NCI-H2081 treated with DMSO at 0.1 percent for 48 hours (cell line): ENCODE measurements at regions not wholly inside any gene's neighbourhood (a gene's known extent, or its start where the extent isn't known, plus 50 kb on each side); places are given as distances from the start of the nearest gene placed in this dataset.

ENCODE experiments used
- DNase-seq: peaks from one replicate; lab custom pipeline; 2025; lab: John Stamatoyannopoulos, UW

DNA sequence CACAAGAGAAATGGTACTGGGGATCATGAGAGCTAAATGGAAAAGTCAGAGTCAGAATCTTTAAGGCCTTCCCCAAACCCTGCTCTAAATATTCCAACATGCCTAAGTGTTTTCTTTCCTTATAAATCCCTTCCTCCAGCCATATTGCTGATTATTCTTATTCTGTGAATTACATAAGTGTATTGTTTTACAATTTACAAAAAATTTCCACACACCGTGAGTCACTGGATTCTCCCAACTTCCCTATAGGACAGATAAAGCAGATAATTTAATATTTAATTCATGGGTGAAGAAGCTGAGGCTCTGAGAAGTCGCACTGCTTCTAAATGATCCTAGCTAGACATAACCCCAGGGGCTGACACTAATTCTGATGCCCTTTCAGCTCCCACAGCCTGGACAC lies 243.3 kb upstream of the JUN start:
- DNase-seq: no peak

DNA sequence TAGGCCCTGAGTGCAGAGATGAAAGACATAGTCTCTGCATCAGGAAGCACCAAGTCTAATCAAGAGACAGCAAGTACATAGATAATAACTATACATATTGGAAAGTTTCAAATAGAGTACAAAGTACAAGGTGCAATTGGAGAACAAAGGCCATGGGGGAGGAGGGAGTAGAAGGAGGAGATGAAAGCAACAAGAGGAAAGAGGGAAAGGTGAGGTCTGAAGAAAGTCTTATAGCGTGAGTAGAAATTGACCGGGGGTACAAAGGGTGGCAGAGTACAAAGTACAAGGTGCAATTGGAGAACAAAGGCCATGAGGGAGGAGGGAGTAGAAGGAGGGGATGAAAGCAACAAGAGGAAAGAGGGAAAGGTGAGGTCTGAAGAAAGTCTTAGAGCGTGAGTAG lies 244.2 kb upstream of the JUN start:
- no peak for DNase-seq

DNA sequence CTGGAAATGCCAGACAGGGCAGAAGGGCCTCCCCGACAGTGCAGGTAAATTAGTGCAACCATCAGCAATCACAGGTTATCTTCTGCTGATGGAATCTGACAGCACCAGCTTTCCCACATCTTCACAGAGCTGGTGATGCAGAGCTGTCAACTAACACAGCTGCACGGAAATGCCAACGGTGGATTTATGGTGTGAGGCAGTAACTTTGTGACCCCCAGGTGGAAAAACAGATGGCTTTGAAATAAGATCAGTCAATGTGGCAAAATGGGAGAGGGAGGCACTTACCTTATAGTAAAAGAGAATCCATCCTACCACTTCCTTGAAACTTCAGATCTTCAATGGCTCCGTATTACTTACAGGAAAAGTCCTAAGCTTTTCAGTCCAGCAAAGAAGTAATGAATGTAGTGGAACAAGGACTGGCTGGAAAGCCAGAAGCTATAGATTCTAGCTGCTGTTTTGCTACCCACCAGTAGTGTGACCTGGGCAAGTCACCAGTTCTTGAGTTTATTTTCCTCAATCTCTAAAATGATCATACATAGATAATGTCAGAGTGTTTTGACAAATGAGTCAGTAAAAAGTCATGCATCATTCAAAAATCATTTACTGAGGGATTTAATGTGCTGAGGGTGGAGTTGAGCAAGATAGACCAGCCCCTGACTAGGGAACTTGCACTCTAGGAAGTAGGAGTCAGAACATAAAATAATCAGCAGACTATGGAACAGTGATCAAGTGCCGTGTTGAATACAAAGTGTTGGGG lies 245.7 kb upstream of the JUN start:
- no peak for DNase-seq

DNA sequence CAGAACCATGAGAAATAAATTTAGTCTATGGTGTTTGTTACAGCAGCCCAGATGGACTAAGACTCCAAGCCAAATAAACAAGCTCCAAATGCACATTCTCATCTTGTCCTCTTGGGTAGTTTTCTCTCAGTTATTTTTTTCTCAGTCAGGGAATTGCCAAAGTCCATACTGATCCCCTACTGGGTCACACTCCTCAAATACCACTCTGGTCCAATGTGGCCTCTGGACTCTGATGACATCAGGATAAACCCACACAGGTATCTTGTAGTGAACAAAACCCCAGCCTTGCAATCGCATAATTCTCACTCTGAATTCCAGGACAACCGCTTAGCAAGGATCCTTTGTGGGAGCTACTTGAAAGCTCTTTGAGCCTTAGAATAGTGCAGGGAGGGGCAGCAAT lies 248.4 kb upstream of the JUN start:
- DNase-seq: no peak

DNA sequence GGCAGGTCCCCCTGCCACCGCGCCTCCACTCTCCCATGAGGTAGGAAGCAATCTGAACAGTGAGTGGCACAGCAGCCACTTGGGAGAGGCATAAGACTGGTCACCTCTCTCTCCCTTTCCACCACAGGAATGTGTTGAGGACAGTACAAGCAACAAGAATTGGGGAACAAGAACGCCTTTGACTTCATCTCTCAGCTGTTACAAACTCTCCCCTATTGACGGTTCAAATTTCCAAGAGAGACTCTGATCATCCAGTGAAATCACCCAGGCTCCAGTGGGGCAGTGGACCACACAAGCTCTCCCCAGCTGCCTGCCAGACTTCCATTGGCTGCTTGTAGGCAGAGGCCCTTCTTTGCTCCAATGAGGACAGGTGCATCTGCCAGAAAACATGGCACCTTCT lies 249.9 kb upstream of the JUN start:
- DNase-seq: no peak

DNA sequence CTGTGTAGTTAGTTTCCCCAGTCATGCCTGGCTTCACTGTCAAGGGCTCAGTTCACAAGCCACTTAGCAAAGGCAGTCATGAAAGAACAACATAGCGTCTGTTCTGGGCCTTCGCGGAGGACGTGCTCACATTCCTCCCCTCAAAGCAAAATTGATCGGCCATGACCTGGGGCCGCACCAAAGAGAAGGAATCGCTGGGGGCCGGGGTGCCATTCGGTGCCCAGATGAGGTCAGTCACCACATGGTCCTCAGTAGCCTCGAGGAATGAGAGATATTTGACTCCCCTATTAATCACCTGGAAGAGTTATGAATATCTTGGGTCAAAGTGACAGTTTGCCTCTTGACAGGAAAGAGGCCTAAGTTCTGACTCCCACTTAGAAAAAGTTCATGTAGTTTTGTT lies 251.1 kb upstream of the JUN start:
- DNase-seq: no peak

DNA sequence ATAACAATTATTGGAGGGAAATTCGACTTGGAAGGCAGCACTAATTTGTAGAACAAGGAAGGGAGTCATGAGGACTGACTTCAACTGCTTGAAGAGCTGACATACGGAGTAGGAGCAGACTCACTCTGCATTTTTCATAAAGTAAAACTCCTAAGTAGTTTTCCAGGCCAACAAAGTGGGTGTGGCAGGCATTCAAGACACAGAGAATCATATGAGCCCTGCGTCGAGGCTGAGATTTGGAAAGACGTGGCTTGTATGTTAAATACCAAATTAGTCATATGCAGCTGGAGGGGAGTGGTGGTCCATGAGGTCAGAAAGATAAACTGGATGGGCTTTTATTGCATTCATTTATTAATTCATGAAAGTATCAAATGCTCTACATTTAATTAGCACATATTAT lies 255.7 kb upstream of the JUN start:
- DNase-seq: no peak

DNA sequence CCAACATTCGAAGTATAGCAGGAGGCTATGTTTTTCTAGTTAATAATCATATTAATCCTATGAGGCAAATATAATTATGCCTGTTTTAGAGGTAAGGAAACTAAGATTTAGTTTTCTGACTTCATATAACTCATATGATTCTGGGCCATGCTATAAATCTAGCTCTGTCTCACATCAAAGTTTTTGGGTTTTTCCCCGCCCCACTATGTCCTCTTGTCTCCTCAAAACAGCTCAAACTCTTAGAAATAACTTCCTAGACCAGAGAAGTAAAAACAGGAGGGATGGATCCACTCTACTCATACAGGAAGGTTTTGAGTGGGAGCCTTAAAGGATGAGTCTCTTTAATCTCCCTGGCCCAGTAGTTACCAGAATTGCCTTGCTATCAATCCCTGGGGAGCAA lies 256.4 kb upstream of the FGGY start:
- DNase-seq: no peak

DNA sequence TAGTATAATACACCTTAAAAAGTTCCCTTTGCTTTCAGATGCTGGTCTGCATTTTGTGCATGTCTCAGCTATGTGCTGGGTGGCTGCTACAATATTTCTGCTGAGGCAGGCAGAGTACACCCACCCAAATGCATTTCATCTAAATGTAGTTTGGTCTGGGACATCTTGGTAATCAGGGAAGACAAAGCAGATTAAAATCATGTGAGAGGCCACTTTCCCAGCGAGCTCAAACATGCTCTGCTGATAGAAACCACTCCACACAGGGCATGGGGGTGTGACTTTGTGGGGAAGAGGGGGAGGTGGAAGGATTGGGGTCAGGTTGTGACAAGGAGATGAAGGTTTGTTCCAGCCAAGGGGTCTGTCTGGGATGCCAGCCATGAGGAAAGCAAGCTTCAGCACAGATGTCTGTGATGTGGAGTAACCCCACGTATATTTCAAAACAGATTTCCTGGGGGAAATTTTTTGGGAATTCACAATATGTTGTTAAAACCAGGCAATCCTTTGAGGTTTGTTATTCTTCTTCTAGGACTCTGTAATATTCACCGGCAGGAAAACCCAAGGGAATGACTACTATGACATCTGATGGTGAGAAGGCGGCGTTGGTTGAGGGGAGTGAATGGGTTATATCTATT lies 255.1 kb upstream of the FGGY start:
- no peak for DNase-seq

DNA sequence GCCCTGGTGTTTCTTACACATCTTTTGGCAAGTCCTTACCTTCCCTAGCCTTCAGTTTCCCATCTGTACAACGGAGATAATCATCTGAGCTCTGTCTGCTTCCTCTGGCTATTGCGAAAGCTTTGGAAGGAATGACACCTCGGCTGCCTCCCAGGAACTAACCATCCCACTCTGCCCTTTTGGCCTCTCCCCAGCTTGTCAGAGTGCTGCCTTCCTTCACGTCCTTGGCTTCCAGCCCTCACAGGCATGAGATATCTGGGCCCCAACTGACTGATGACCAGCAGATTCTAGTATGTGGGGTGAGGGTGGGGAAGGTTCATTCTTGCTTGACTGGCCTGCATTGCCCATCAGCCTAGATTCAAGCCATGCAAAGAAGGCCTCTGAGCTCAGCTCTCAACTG lies 253.1 kb upstream of the FGGY start:
- DNase-seq: no peak

DNA sequence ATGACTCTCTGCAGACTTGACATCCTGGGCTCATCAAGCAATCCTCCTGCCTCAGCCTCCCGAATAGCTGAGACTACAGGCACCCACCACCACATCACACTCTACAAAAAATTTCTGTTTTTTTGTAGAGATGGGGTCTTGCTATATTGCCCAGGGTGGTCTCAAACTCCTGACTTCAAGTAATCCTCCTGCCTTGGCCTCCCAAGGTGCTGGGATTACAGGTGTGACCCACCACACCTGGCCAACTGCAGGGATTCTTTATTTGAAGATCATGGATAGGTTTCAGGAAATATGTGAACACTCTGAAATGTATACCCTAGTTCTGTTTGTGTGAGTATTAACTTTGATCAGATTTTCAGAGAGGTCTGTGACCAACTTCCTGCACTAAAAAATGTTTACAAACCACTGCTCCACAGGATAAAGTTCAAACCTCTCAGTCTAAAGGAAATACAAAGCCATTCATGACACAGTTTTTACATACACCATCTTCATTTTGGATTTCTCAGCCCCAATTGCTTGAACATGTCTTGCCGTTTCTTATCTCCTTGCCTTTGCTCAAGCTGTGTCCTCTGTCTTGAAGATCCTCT lies 252.3 kb upstream of the FGGY start:
- DNase-seq: no peak

DNA sequence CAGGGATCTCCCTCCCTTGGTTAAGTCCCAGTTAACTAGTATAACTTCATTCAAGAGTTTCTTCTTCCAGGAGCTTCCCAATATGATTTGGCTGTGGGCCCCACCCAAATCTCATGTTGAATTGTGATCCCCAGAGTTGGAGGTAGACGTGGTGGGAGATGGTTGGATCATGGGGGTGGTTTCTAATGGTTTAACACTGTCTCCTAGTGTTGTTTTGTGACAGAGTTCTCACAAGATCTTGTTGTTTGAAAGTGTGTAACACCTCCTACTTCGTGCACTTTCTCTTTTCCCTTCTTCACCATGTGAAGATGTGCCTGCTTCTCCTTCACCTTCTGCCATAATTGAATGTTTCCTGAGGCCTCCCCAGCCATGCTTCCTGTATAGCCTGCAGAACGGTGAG lies 251.8 kb upstream of the FGGY start:
- no peak for DNase-seq

DNA sequence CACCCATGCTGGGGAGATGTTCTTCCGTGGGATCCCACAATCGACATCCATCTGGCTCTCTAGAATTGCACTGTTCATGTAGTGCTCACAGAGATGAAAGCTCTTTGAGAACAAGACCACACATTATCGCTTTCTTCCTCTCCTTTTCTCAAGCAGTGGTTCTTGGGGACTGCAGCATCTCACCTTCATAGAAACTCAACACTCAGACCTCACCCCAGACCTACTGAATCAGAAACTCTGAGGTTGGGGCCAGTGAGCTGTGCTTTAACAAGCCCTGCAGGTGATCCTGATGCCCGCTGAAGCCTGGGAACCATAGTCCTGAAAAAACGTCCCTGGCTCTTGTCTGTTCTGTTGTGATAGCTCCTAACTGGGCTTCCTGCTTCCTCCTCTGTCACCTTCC lies 251.3 kb upstream of the FGGY start:
- no peak for DNase-seq

DNA sequence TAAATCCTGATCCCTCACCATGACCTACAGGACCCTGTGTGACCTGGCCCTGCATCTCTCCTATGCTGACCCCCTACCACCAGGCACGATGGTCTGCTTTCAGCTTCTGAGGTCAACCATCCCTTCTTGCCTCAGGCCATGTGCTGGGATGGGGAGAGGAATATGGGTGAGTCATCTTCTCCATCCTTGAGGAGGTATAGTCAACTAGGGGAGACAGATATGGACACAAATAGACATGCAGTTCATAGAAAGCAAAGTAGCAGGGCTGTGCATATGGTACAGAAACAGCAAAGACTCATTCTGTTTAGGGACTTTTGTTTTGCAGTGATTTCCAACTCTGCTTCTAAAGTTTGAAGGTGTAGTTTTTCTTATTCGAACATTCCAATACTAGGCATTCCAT lies 250.8 kb upstream of the FGGY start:
- DNase-seq: no peak

DNA sequence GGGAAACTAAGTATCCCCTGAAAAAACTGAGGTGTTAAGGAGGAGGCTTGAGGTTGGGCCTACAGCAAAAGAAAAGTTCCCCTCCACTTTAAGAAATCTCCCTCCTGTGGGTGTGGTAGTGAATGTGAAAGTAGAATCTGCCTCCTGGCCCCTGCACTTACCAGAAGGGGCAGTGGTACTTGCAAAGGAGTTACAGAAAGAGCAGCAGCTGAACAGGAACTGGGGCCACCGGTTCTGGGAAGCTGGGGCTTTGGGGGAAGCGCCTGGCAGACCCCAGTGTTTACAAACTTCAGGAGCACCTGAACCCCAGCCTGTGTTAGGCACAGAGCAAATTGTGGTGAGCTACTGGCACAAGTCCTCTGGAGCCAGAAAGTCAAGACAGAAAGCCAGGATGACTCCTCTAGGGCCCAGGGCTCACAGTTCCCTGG lies 250.2 kb upstream of the FGGY start:
- DNase-seq: no peak

DNA sequence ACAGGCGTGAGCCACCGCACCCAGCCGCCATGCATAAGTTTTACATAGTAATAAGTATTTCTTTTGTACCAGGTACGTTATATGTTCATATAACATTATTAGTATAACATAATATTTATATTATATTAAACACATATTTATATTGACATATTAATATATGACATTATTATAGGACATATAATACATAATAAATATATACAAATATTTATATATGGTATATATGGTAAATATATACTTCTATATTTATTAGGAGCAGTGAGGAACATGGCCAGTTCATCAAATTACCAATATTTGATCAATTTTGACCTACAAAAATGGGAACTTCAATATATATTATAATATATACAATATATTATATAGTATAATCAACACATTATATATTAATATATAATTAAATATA lies 245.9 kb upstream of the FGGY start:
- no peak for DNase-seq

DNA sequence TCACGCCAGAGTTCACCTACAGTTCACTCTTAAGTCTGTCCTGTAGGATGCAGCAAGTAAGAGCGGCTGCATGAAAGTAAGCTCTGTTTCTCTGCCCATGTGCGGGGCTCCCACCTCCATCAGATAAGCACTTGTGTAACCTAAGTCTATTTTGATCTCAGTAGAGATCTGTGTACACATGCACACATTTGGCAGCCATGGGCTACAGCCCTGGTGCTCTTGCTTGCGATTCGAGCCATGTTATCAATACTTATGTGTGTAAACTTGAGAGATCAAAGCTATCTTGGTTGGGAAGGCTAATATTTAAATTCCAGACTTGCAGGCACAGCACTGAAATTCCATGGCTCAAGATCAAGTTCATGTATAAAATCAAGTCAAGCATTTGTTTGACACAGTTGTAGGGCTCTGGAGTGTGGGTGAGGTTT lies 244.7 kb upstream of the FGGY start:
- DNase-seq: no peak

DNA sequence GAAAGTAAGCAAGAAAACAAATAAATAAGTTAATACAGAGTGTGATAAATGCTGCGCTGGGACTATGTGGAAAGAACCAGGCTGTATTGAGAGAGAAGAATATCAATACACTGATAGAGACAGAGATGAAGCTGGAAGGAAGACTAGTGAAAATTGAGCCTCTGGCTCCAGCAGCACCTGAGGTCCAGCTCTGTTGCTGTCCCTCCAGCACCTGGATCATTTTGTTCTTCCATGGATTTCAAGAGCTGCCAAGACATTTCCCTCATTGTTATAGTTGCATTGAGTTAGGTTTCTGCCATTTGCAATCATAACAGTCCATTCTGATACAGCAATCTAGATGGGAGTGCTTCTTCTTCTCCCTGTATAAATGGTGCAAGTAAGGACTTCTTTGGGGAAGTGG lies 242.7 kb upstream of the FGGY start:
- DNase-seq: no peak

DNA sequence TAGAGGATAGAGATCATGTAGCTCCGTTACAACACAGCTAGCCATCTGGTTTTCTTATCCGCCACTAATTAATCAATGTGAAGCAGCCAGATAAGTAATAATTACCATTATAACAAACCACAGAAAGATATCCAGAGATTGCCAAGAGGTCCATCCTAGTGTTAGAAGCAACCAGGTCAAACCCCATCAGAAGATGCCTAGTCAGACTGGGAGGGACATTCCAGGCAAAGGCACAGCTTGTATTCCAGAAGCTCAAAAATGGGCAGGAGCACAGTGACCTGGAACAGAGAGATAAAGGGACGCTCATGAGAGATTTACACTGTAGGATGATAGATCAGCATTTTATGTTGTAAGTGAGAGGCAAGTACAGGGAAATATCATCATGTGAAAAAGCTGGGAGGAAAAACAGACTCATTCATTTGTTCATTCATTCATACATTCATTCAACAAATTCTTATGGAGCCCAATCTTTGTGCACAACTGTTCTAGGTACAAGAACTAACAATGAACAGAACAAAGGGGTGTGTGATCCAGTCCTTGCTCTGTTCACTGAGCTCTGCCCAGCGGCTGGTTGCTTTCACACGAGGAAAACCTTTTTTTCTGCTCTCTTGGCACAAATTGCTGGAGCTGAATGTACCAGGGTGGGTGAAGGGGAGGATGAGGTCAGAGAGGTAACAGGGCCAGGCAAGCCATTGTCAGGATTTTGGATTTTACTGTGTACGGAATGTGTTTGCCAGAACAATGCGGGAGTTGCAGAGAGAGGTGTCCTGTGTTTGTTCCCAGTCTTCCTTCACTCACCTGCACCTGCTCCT lies 240.8 kb upstream of the FGGY start:
- no peak for DNase-seq

DNA sequence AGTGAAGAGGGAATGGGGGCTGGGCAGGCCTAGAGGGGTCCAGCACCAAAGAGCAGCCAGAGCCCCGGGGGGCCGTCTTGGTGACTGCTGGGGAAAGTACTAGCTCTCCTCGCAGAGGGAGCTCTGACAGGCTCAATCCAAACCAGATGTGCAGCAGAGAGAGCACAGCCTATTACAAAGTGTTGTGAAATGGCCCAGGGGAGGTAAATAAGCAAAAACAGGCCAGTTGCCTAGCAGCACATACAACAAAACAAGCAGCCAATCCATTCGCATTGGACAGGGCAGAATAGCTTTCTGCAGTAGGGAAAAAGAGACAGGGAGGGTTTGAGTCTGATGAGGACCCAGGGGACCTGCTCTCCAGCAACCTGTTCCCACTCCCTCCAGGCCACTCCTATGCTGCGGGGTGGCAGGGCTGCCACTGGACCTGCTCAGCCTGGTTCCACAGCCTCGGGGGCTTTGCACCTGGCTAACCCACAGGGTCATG lies 239.6 kb upstream of the FGGY start:
- DNase-seq: no peak

DNA sequence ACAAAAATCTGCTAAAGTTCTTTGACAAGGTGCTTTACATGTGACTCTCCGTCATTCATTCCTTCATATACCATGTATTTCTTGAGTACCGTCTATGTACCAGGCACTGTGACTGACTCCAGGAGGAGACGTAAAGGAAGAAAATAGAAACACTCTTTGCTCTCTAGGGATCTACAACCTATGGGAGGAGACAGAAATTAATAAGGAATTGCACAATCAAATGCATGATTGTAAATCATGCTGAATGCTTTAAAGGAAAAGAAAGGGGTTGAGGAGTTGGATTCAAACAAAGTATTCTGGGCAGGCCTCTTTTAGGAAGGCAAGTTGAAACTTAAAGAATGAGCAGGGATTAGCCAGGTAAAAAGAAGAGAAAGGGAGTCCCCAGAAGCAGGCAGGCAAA lies 239.1 kb upstream of the FGGY start:
- DNase-seq: no peak

DNA sequence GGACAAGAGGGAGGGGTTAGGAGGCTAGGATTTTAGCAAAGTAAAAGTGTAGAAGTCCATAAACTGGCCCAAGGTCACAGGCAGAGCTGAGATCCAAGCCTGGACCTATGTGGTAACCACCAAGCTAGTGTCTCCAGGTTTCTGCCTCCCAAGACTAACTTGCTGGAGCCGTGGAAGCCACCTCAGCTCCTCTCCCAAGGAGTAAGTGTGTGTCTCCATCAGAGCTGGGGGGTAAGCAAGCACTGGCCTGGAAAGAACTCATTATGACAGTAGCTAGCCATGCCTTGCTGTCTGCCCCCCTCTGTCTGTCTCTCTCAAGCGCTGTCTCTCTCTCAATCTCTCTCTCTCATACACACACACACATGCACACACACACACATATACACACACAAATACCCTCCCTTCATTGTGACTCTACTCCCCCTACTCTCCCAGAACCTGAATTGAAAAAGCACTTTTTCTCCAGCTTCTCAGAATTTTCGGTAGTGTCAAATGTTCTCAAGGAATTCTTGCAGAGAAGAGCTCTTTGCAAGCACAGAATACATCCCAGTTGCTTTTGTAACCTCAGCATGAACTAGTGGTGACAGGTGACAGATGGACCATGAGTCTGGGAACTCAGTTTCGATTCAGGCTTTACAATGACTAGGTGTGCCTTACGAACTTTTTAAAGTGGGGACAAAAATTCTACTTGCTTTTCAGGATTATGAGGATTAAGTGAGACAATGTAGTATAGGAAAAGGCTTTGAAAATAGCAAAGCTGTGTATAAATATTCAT lies 238.0 kb upstream of the FGGY start:
- no peak for DNase-seq
